HL-60 (cell line): ENCODE measurements at regions not wholly inside any gene's neighbourhood (a gene's known extent, or its start where the extent isn't known, plus 50 kb on each side); places are given as distances from the start of the nearest gene placed in this dataset.

Experiments
- GABPA ChIP-seq: IDR thresholded peaks from 2 replicates; pipeline ENCODE4 v1.6.1; 2012; ENCODE audit warnings: low read depth
- POLR2AphosphoS5 ChIP-seq: IDR thresholded peaks from 2 replicates; pipeline ENCODE4 v1.6.1; 2012; ENCODE audit warnings: low read depth
- TF ChIP-seq, protein P1 (sequence below): IDR thresholded peaks from one replicate; pipeline ENCODE4 v1.5.1; 2011; ENCODE audit warnings: low read length, control low read depth, inconsistent platforms; ENCODE audit not compliant: insufficient read depth
- TF ChIP-seq, protein P2 (sequence below): IDR thresholded peaks from 2 replicates; pipeline ENCODE4 v1.6.1; 2012; ENCODE audit warnings: low read depth; ENCODE audit not compliant: insufficient replicate concordance

DNA sequence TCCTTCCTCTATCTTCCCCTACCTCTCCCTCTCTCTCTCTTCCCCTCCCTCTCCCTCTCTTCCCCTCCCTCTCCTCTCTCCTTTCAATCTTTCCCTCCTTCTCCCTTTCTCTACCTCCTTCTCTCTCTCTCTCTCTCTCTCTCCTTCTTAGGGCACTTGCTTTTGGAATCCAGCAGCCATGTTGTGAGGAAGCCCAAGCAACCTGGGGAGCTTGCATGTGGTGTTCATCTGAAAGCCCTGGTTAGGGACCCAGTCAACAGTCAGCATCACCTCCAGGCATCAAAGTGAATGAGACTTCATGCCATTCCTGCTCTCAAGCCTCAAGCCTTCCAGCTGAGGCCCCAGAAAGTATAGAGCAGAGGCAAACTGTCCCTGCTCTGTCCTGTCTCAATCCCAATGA lies 65.6 kb upstream of the SHISAL1 start:
- TF ChIP-seq, protein P1, sequence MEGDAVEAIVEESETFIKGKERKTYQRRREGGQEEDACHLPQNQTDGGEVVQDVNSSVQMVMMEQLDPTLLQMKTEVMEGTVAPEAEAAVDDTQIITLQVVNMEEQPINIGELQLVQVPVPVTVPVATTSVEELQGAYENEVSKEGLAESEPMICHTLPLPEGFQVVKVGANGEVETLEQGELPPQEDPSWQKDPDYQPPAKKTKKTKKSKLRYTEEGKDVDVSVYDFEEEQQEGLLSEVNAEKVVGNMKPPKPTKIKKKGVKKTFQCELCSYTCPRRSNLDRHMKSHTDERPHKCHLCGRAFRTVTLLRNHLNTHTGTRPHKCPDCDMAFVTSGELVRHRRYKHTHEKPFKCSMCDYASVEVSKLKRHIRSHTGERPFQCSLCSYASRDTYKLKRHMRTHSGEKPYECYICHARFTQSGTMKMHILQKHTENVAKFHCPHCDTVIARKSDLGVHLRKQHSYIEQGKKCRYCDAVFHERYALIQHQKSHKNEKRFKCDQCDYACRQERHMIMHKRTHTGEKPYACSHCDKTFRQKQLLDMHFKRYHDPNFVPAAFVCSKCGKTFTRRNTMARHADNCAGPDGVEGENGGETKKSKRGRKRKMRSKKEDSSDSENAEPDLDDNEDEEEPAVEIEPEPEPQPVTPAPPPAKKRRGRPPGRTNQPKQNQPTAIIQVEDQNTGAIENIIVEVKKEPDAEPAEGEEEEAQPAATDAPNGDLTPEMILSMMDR, result no peak
- TF ChIP-seq POLR2AphosphoS5 (no peak), GABPA (no peak)
- TF ChIP-seq, protein P2, sequence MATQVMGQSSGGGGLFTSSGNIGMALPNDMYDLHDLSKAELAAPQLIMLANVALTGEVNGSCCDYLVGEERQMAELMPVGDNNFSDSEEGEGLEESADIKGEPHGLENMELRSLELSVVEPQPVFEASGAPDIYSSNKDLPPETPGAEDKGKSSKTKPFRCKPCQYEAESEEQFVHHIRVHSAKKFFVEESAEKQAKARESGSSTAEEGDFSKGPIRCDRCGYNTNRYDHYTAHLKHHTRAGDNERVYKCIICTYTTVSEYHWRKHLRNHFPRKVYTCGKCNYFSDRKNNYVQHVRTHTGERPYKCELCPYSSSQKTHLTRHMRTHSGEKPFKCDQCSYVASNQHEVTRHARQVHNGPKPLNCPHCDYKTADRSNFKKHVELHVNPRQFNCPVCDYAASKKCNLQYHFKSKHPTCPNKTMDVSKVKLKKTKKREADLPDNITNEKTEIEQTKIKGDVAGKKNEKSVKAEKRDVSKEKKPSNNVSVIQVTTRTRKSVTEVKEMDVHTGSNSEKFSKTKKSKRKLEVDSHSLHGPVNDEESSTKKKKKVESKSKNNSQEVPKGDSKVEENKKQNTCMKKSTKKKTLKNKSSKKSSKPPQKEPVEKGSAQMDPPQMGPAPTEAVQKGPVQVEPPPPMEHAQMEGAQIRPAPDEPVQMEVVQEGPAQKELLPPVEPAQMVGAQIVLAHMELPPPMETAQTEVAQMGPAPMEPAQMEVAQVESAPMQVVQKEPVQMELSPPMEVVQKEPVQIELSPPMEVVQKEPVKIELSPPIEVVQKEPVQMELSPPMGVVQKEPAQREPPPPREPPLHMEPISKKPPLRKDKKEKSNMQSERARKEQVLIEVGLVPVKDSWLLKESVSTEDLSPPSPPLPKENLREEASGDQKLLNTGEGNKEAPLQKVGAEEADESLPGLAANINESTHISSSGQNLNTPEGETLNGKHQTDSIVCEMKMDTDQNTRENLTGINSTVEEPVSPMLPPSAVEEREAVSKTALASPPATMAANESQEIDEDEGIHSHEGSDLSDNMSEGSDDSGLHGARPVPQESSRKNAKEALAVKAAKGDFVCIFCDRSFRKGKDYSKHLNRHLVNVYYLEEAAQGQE, result no peak
